B cell (primary cell): ENCODE measurements at regions not wholly inside any gene's neighbourhood (a gene's known extent, or its start where the extent isn't known, plus 50 kb on each side); places are given as distances from the start of the nearest gene placed in this dataset.

Experiments used
- ATAC-seq: fragments of 200-7000 bp; cut with Tn5 transposase; one replicate; pipeline ENCODE4 v1.10.0; 2021; ENCODE audit warnings: low read depth, mild to moderate bottlenecking, moderate number of reproducible peaks, moderate library complexity
- CTCF ChIA-PET: fragments of 350-600 bp; sonication (Branson Sonifier 250); formaldehyde crosslinking; loops from one replicate; lab custom pipeline; 2021; ENCODE audit warnings: antibody characterized with exemption, inconsistent platforms; lab: Charles Lee
- POLR2A ChIA-PET: fragments of 350-600 bp; sonication (Branson Sonifier 250); formaldehyde crosslinking; loops from one replicate; lab custom pipeline; 2021; ENCODE audit warnings: antibody characterized with exemption; lab: Charles Lee
- DNase-seq: peaks from one replicate; pipeline ENCODE4 v3.0.0; 2013
- H2AFZ ChIP-seq: 2 replicates; pipeline ENCODE4 v1.6.1; 2012; ENCODE audit warnings: mild to moderate bottlenecking, low read depth, low read length; ENCODE audit not compliant: insufficient read depth, poor library complexity, severe bottlenecking
- H3K27ac ChIP-seq, 2 donors: 1 replicate in 1 of 2; 2 replicates in 1 of 2; pipeline ENCODE4 v1.5.1; 2012 to 2013; ENCODE audit warnings: low read length in 2 of 2, mild to moderate bottlenecking in 2 of 2, moderate library complexity in 1 of 2
- H3K27me3 ChIP-seq, 4 experiments: fragments of 200-600 bp in 1 of 4; sonication (generic) in 1 of 4; replicated peaks in 1 of 4; 1 replicate in 2 of 4; 2 replicates in 2 of 4; pipeline versions ENCODE4 v1.6.1 to v1.7.0; 2013 to 2016; ENCODE audit warnings: low read length in 3 of 4, mild to moderate bottlenecking in 2 of 4, mixed read lengths in 1 of 4, moderate library complexity in 1 of 4; ENCODE audit not compliant: insufficient read depth in 4 of 4, control insufficient read depth in 3 of 4; ENCODE audit errors: control extremely low read depth in 1 of 4
- H3K36me3 ChIP-seq, 2 experiments: replicated peaks in 1 of 2; 1 replicate in 1 of 2; 2 replicates in 1 of 2; pipeline versions ENCODE4 v1.6.1 to v1.7.1; 2013; ENCODE audit warnings: low read length in 1 of 2; ENCODE audit not compliant: insufficient read depth in 2 of 2, control insufficient read depth in 1 of 2; ENCODE audit errors: control extremely low read depth in 1 of 2, extremely low read depth in 1 of 2
- H3K4me1 ChIP-seq, 2 donors: fragments of 200-600 bp in 1 of 2; sonication (generic) in 1 of 2; 1 replicate in 1 of 2; 2 replicates in 1 of 2; pipeline versions ENCODE4 v1.5.1 to v1.6.1; 2013 to 2017; ENCODE audit warnings: low read length in 2 of 2; ENCODE audit not compliant: control insufficient read depth in 2 of 2, insufficient read depth in 2 of 2
- H3K4me2 ChIP-seq: replicated peaks from 2 replicates; pipeline ENCODE3; 2012; ENCODE audit warnings: mild to moderate bottlenecking, low read depth, low read length; ENCODE audit not compliant: poor library complexity, severe bottlenecking
- H3K4me3 ChIP-seq, 5 experiments: fragments of 200-600 bp in 1 of 5; sonication (generic) in 1 of 5; 1 replicate in 3 of 5; 2 replicates in 2 of 5; pipeline versions ENCODE4 v1.5.1 to v1.7.0; 2011 to 2016; ENCODE audit warnings: low read length in 4 of 5, mild to moderate bottlenecking in 4 of 5, low read depth in 2 of 5, control low read depth in 1 of 5, moderate library complexity in 1 of 5; ENCODE audit not compliant: insufficient read depth in 1 of 5; ENCODE audit errors: control extremely low read depth in 1 of 5, extremely low read depth in 1 of 5
- H3K79me2 ChIP-seq: fragments of 200-600 bp; sonication (generic); one replicate; pipeline ENCODE4 v1.6.0; 2016; ENCODE audit warnings: low read length; ENCODE audit not compliant: control insufficient read depth, insufficient read depth
- H3K9ac ChIP-seq: fragments of 200-600 bp; sonication (generic); 2 replicates; pipeline ENCODE4 v1.6.1; 2017; ENCODE audit warnings: mild to moderate bottlenecking, low read length, moderate library complexity
- H3K9me3 ChIP-seq, 3 donors: one replicate each; pipeline versions ENCODE4 v1.6.1 to v1.7.1; 2013; ENCODE audit warnings: low read length in 2 of 3; ENCODE audit not compliant: control insufficient read depth in 2 of 3, insufficient read depth in 1 of 3; ENCODE audit errors: control extremely low read depth in 1 of 3
- H4K20me1 ChIP-seq: 2 replicates; pipeline ENCODE4 v1.6.0; 2012; ENCODE audit warnings: mild to moderate bottlenecking, low read length; ENCODE audit not compliant: insufficient read depth, control insufficient read depth, poor library complexity, severe bottlenecking
- H3K27ac Mint-ChIP-seq: one replicate; pipeline ENCODE4 v1.8.0; 2021; ENCODE audit warnings: mixed read lengths
- H3K27me3 Mint-ChIP-seq: one replicate; pipeline ENCODE4 v1.8.0; 2021; ENCODE audit warnings: mixed read lengths
- H3K4me1 Mint-ChIP-seq: one replicate; pipeline ENCODE4 v1.8.0; 2021; ENCODE audit warnings: mixed read lengths
- H3K4me3 Mint-ChIP-seq: one replicate; pipeline ENCODE4 v1.8.0; 2021; ENCODE audit warnings: mixed read lengths
- H3K9me3 Mint-ChIP-seq: one replicate; pipeline ENCODE4 v1.8.0; 2022; ENCODE audit warnings: mixed read lengths; ENCODE audit not compliant: insufficient read depth
- EZH2 ChIP-seq: IDR thresholded peaks from 2 replicates; pipeline ENCODE4 v1.6.1; 2012; ENCODE audit warnings: borderline replicate concordance, low read depth, mild to moderate bottlenecking, moderate library complexity, low read length; ENCODE audit not compliant: insufficient read depth, poor library complexity, severe bottlenecking
- WGBS: methylation state at CpG from one replicate; pipeline ENCODE4 v1.1.5; 2013; ENCODE audit warnings: missing lambda C conversion rate; ENCODE audit not compliant: insufficient coverage; 5-methylcytosine and 5-hydroxymethylcytosine counted together
- intact Hi-C: fragments of 100-400 bp; cut with micrococcal nuclease; formaldehyde crosslinking; loops from one replicate; pipeline ENCODE4 v1.10.0; 2022
- TF ChIP-seq, protein P1 (sequence below): fragments of 200-600 bp; IDR thresholded peaks from one replicate; pipeline ENCODE4 v1.8.0; 2022; ENCODE audit warnings: antibody characterized with exemption, mild to moderate bottlenecking

GRCh38 chr4:188329521-188329920 is 190.3 kb downstream of the TRIML1 start:
- Mint-ChIP-seq H3K27me3 (no peaks in the 10 kb centered on the region), H3K27ac (no peak overlapping the region), H3K4me3 (no peak overlapping the region), H3K4me1 (no peaks in the 10 kb centered on the region), H3K9me3 (peaks cover 3% of the 10 kb centered on the region)
- intact Hi-C loops, result no loop called here
- Histone ChIP-seq H3K27me3 (no peaks in the 10 kb centered on the region), H3K79me2 (no peaks in the 10 kb centered on the region), H3K4me1 (no peaks in the 10 kb centered on the region), H2AFZ (no peak overlapping the region), H3K4me2 (no peak overlapping the region), H3K9me3 (peaks cover 0 to 18% (median 1%) of the 10 kb centered on the region in 3 donors), H3K27ac (no peak overlapping the region), H3K9ac (no peak overlapping the region), H3K4me3 (no peak overlapping the region), H4K20me1 (no peaks in the 10 kb centered on the region), H3K36me3 (no peaks in the 10 kb centered on the region)
- ChIA-PET CTCF (no interaction called here), POLR2A (no interaction called here)
- TF ChIP-seq, protein P1, sequence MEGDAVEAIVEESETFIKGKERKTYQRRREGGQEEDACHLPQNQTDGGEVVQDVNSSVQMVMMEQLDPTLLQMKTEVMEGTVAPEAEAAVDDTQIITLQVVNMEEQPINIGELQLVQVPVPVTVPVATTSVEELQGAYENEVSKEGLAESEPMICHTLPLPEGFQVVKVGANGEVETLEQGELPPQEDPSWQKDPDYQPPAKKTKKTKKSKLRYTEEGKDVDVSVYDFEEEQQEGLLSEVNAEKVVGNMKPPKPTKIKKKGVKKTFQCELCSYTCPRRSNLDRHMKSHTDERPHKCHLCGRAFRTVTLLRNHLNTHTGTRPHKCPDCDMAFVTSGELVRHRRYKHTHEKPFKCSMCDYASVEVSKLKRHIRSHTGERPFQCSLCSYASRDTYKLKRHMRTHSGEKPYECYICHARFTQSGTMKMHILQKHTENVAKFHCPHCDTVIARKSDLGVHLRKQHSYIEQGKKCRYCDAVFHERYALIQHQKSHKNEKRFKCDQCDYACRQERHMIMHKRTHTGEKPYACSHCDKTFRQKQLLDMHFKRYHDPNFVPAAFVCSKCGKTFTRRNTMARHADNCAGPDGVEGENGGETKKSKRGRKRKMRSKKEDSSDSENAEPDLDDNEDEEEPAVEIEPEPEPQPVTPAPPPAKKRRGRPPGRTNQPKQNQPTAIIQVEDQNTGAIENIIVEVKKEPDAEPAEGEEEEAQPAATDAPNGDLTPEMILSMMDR, result no peak
- TF ChIP-seq EZH2, result no peak
- no peak for DNase-seq
- WGBS, result 83% methylated on average over 3 of the region's 4 CpGs
- no peak for ATAC-seq

- H3K4me3 ChIP-seq, result no peak overlapping the region
- no peak for TF ChIP-seq EZH2
- TF ChIP-seq, protein P1, result no peak
- no CpG with 5 or more reads among the region's 2 CpGs for WGBS
- H3K9me3 Mint-ChIP-seq, result peaks cover 9% of the 10 kb centered on the region
- H3K27ac ChIP-seq, result no peak overlapping the region
- H3K79me2 ChIP-seq, result no peaks in the 10 kb centered on the region
- CTCF ChIA-PET, result no interaction called here
- H3K36me3 ChIP-seq, result no peaks in the 10 kb centered on the region
- no peak overlapping the region for H3K27ac Mint-ChIP-seq
- intact Hi-C loops, result no loop called here
- H3K9me3 ChIP-seq, result peaks cover 0 to 32% (median 1%) of the 10 kb centered on the region in 3 donors
- no peaks in the 10 kb centered on the region for H3K4me1 ChIP-seq
- no peaks in the 10 kb centered on the region for H4K20me1 ChIP-seq
- DNase-seq (no peak), ATAC-seq (no peak)
- no peak overlapping the region for H2AFZ ChIP-seq
- no peak overlapping the region for H3K9ac ChIP-seq
- no peak overlapping the region for H3K4me3 Mint-ChIP-seq
- no peaks in the 10 kb centered on the region for H3K27me3 ChIP-seq
- H3K4me1 Mint-ChIP-seq, result no peaks in the 10 kb centered on the region
- POLR2A ChIA-PET, result no interaction called here
- no peak overlapping the region for H3K4me2 ChIP-seq
- H3K27me3 Mint-ChIP-seq, result no peaks in the 10 kb centered on the region
These were observed 193.0 kb downstream of the TRIML1 start for GRCh38 chr4:188332265-188332664.
